GDM1 (cell line): ENCODE measurements at regions not wholly inside any gene's neighbourhood (a gene's known extent, or its start where the extent isn't known, plus 50 kb on each side); places are given as distances from the start of the nearest gene placed in this dataset.
"Not testable (repeated sequence)": the region's sequence is repeated elsewhere in the genome, so short reads cannot be mapped to it uniquely, and the experiment has no call there.

ENCODE experiments used
- DNase-seq: peaks from one replicate; lab custom pipeline; 2025; lab: John Stamatoyannopoulos, UW

DNA sequence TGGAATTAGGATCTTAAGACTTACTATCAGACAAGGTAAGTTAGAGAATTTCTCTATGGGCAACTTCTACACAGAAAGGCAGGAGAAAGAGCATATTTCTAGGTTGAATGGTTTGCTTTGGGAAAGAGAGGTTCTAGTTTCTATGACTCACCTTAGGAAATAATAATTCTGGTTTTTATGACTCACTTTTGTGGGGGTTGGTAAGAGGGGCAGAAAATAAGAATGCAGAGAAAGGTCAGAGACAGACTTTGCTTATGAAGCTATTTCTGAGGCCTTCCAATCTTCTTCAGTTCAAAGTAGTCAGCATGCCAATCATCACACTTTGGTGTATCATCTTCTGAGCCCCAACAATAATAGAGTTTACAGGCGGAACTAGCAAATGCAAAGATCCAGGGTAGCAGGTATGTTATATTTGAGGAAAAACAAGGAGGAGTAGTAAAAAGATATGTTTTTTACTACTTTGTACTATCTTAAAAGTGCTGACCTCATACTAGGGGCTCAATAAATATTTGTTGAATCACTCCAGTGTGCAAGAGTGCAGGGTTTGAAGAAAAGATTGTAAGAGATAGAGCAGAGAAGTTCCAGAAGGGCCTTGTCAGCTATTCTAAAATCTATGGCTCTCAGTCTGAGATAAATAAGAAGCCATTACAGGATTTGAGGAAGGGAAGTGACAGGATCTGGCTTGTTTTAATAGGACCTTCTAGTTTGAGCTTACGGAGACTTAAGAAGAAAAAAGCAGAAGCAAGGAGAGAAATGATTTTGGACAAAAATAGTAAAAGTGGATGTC is 56.7 kb upstream of the LRFN5 start:
- DNase-seq, result no peak

DNA sequence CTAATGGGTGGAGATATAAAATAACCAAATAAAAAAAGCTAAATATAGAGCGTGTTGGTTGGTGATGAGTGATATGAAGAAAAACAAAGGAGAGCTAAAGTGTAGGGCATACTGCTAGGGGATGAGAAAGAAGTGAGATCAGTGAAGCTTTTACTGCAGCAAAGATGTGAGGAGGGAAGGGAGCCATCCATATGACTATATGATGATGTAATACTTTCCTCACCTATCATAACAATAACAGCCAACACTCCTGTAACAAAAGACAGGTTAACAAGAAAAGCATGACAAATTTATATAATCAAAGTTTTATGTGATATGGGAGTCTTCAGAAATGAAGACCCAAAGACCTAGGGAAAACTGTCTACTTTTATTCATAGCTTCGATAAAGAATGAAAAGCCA is 57.4 kb upstream of the LRFN5 start:
- no peak for DNase-seq

DNA sequence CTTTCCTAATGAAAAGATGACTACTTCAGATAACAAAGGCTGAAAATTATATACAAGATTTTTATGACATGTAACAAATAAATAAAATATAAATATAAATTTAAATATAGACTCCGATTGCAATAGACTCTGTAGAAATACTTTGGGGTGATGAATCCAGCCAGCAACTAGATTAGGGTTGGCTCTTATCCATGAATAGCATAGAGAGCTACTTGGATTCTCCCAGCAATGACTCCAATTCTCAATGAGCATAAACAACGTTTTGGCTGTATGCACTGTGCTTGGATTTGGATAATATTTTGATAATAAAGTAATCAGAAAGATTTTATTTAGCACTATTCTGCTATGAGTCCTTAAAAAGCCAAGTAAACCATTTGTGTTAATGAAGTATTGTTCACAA is 58.0 kb upstream of the LRFN5 start:
- no peak for DNase-seq

DNA sequence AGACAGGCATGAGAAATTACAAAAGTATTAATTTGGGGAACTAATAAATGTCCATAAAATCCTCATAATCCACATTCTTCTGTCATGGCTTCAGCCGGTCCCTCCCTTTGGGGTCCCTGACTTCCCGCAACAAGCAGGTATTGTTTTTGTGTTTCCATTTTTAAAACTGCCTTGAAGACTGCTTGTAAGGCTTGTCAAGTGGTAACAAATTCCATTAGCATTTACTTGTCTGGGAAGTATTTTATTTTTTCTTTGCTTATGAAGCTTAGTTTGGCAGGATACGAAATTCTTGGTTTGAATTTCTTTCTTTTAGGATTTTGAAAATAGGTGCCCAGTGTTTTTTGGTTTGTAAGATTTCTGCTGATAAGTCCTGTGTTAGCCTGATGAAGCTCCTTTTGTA is 65.3 kb upstream of the LRFN5 start:
- no peak for DNase-seq

DNA sequence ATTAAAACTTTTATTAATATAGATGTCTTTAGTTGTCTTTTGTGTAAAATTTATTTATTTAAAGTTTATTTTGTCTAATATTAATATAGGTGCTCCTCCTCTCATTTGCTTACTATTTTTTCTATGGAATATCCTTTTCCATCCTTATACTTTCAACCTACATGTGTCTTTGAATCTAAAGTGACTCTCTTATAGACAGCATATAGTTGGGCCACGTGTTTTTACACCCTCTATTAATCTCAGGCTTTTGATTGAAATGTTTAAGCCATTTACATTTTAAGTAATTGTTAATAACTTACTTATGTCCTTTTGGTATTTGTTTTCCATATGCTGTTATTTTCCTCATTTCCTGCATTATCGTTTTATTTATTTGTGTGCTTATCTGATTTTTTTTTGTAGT is 74.4 kb upstream of the LRFN5 start:
- DNase-seq, result no peak

DNA sequence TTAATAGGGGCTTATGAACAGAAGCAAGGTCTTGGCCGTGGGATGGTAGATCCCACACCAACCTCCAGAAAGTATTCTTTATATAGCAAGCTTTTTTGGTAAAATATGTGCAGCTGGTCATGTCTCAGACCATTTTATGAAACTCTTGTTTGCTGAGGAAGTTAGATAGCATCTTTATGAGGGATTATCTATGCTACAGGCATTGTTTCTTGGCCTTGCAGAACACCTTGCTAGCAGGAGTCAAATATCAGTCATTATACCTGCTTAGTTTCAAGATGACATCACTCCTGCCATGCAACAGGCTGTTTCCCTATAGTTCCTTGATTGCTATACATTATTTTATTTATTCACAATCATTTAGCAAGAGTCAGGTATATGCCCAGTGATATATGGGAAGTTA is 84.8 kb upstream of the LRFN5 start:
- no peak for DNase-seq

DNA sequence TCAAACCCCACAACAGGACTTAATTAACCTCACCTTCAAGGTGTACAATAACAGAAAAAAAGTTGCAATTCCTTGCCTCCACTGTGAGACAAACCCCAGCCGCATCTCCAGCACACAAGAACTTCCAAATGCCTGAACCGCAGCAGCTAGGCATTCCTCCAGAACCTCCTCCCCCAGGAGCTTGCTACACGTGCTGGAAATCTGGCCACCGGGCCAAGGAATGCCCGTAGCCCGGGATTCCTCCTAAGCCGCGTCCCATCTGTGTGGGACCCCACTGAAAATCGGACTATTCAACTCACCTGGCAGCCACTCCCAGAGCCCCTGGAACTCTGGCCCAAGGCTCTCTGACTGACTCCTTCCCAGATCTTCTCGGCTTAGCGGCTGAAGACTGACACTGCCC is 88.6 kb upstream of the LRFN5 start:
- DNase-seq, result not testable (repeated sequence)

DNA sequence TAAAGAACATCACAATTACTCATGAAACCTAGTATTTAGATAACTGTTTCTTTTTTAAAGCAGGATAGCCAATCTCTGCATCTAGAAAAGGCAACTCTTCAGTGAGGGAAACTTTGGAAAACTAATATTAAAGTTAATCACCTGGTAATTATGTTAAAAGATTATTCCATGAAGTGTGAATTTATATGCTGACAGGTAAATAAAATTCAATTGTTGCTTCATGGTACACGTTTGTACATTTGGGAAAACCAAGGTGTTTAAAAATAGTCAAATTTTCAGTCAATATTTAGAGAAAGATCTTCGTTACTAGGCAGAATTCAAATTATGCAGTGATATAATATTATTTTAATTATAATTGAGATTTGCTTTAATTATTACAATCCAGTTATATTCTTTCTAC is 100.1 kb upstream of the LRFN5 start:
- no peak for DNase-seq

DNA sequence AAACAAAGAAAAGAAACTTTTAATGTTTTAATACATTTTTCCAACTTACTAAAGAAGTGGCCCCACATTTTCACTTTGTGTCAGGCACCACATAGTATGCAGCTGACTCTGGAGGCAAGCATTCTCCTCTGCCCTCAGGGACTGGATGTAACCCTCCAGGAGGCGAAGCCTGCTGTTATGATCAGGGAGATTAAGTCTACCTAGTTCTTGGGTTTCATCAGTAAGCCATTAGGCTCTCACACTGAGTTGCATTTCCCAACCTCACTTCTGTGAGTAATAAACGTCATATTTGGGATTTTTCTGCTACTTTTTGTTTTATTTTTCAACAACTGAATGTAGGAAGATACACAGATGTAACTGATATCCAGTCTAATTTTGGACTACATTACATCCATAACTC is 101.2 kb upstream of the LRFN5 start:
- DNase-seq, result no peak

DNA sequence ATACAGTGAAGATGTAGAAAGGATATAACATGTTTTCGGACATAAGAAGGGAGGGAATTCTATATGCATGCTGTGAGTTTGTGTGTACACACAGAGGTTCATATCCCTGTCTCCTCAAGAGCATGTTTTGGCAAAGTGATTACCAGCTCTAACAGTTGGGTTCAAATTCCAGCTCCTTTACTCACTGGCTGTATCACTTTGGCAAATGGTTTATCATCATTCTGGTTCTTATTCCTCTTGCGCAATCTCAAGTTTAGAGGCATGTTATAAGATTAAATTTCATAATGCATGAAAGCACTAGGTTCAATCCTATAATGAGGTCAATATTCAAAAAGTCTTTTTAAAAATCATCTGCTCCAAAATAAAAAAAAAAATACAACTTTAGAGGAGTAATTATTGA is 107.7 kb upstream of the LRFN5 start:
- no peak for DNase-seq

DNA sequence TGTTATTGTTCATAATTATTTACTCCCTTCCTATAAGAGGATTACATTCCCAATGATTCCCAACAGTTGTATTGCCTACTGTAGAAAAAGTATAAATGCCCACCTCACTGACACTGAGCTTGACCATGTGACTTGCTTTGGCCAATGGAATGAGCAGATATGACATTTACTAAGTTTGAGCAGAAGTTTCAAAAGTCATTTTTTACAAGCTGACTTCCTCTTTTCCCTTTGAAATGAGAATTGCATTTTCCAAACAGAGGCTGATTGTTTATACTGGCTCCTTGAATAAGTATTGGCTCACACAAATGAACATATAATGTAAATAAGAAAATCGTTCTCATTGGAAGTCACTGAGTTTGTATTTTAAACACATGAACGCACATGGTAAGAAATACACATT is 116.4 kb upstream of the LRFN5 start:
- no peak for DNase-seq

DNA sequence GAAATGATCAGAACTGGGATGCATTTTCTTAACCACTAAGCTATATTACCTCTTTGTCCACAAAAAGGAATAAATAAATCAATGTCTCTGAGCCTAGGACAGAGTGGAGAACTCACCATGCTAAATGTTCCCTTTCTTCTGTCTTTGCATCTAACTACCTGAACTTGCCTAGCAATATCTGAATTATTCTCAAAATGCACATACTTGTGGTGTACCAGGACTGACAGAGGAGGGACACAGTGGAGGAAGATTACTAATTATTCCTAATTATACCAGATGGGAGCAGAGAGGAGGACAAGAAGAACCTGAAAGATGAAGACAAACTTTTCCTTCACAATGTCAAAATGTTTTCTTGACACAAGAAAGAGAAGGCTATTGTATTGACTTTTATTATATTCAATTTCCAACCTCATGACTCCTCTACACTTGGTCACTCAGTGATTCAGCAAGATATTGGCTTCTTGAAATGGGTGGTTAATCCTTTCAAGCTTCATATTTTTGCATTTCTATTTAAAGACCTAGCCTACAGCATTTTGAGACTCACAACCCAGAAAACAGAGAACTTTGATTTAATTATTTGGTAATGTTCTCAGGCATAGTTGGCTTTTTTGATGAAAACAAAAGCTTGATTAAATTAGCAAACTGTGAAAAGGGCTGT is 117.2 kb upstream of the LRFN5 start:
- no peak for DNase-seq

DNA sequence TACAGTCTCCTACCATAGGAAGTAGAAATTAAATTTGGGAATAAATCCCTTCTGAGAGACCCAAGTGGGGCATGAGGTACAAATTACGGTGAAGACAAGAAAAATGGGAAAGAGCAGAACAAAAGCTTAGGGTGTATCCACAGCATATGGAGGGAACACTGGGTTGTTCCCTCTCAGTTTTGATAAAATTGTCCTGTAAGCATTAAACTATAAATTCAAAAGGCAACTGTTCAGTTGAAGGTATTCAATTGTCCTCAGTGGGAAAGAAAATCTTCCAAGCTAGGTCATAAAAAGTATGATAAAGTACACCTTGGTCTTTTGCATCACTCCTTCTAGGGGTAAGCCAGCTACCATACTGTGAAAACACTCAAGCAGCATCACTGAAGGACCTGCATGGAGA is 118.3 kb upstream of the LRFN5 start:
- DNase-seq, result no peak

DNA sequence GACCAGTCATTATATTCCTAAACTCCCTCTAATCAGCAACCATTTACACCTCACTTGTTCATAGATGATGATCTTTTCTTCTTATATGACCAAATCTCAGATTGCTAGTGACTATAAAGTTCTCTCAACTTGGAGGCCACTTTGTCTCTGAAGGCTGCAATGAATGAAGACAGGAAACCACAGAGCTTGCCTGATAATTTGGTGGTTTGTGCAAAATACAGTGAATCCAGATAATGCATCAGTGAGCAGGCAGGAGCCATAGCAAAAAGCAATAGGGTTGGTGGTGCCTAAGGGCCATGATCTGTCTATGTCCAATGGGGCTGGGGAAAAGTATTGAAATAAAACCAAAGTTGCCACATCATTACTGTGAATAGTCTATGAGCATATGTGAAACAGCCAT is 123.8 kb upstream of the LRFN5 start:
- DNase-seq, result no peak

DNA sequence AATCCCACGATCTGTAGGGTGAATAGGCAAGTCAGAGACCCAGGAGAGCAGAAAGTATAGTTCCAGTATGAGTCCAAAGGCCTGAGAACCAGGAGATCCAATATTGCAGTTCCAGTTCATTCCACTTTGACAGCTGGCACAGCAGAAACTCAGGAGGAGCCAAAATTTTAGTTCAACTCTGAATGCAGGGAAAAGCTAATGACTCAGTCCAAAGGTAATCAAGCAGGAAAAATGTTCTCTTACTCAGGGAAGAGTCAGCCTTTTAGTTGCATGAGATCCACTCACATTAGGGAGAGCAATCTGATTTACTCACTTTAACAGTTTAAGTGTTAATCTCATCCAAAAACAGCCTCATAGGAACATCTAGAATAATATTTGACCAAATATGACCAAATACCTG is 130.2 kb upstream of the LRFN5 start:
- DNase-seq, result no peak

DNA sequence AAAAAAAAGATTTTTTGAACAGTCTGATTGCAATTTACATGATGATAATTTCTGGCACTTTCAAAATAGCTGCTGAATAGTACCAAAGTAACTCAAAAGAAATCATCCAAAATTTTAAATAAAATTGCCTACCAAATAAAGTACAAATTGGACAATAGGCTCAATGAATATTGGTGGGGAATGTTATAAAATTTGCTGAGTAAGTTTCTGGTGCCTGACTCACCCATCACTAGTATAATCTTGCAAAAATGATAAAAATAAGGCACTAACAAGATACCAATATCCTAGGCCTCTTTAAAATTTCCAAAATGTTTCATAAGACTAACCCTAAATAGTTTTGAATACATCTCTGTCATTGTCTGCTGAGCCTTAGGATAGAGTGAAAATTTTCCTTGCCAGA is 145.3 kb upstream of the LRFN5 start:
- no peak for DNase-seq

DNA sequence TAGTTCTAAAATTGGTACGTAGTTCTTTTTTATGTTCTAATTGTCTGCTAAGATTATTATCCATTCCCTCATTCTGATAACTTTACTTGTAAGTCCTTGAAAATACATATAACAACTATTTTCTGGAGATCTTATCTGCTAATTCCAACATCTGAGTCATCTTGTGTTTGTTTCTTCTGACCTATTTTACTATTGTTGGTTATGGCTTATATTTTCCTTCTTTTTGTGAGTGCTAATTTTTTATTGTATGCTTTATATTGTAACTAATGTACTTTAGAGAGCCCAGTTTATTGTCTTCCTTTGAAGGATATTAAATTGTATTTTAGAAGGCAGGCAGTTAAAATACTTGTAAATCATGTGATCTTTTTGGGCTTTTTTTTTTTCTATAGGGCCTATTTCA is 149.3 kb upstream of the LRFN5 start:
- DNase-seq, result no peak

DNA sequence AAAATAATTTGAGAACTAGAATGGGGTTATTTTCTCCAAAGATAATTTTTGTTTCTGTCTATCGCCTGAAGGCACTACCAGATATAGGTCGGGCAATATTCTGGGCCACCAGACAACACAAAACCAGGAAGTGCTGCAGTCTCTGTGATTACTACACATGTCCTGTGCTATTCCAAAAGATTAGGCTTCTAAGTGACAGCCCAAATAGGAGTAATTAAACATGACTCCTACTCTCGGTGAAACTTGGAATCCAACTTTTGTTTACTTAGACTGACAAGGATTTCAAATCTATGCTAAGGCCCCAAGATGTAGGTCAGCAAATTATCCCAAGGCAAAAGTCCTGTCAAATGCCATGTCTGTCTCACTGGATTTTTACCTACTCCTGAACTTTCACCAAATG is 157.6 kb upstream of the LRFN5 start:
- DNase-seq, result no peak

DNA sequence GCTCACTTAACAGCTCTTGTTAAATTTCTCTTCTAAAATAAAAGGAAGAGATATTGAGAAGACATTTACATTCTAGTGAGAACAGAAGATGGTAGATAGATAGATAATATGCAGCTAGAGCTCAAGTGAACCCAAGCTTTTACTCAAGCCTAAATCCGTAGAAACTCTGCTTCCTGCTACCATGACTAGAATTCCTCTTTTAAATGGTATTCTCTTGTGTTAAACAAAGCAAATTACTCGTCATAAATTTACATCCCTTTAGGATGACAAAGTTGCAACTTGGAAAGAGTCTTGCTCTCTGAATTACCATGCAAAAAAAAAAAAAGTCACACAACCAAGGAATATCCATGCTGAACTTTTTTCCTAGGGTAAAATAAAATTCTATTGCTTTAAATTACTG is 160.7 kb upstream of the LRFN5 start:
- DNase-seq, result no peak

DNA sequence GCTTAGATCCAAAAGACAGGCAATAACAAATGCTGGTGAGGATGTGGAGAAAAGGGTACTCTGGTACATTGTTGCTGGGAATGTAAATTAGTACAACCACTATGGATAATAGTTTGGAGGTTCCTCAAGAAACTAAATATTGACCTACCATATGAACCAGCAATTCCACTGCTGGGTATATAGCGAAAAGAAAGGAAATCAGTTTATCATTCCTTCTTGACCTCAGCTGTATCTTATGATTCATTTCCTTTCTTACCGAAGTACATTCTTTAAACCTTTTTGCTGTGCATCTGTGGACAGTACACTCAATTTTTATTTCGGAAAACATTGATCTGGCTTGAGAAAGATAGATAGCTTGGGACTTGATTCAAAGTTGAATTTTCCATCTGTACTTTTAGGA is 183.2 kb upstream of the LRFN5 start:
- no peak for DNase-seq

DNA sequence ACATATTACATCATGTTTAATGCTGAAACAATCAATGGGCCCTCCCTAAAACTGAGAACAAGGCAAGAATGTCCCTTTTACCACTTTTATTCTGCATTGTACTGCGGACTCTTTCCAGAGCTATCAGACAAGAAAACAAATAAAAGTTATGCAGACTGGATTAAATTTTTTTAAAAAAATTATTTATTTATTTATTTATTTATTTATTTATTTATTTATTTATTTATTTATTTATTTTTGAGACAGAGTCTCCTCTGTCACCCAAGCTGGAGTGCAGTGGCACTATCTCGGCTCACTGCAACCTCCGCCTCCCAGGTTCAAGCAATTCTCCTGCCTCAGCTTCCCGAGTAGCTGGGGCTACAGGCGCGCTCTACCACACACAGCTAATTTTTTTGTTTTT is 185.4 kb upstream of the LRFN5 start:
- DNase-seq, result not testable (repeated sequence)

DNA sequence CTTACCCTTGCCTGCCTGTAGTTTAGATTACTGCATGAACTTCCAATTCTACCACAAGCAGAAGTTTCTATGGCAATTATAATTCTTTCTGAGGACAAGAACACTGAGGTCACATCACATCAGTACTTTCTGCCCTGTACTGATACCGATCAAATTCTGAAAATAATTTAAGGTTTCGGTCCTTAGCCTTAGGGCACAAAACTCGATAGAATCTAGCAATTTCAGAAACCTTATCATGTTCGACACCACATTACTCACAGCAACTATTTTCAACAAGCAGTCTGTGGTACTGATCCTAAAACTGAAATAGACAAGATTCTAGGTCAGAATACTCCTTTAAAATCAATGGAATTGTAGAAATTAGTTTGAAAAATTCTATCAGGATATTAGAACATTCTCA is 187.0 kb upstream of the LRFN5 start:
- DNase-seq, result no peak

DNA sequence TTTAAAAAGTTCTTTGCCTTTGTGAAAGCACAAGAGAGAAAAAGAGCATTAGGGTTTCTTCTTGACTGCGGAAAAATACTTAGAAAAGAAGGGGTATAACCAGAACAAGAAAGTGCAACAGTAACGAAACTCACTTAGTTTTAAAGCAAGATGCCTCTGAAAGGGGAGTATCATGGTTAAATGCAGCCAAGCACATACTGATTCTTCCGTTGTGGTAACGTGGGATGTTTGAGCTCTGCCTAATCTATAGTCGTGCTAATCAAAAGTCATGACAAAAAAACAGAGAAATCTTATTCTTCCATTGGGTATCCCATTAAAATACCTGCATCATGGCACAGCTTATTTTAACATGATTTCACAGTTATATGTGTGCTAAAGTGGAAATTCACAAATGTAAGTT is 187.8 kb upstream of the LRFN5 start:
- no peak for DNase-seq

DNA sequence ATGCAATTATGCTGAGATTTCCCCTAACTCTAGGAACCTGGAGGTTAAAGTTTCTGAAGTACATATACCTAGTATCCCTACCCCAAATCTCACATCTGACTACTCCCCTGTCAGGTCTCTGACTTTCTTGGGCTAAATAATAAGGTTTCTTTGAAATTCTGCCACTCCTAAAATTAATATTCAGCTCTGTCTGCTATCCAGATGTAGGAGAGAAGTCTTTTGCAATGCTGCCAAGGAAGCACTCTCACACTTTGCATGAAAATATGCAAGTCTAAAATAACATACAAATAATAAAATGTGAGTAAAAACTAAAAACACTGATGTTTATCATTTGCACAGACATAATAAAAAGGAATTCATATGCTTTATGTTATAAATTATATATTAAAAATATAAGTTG is 196.9 kb upstream of the LRFN5 start:
- no peak for DNase-seq
